ENCODE measurements at regions not wholly inside any gene's neighbourhood (a gene's known extent, or its start where the extent isn't known, plus 50 kb on each side); places are given as distances from the start of the nearest gene placed in this dataset.

- H3K27ac ChIP-seq = peak overlapping the region; percentile 81 to 91 (median 87)
- intact Hi-C loops (cut with DNase I) = loop anchor here (2.0 kb wide), 2 partner anchors 33 to 69 kb away; no protein-coding TSS in a partner anchor
- no peaks in the 10 kb centered on the region for H3K27me3 ChIP-seq
- no peaks in the 10 kb centered on the region for H3K36me3 ChIP-seq
- no peak for DNase-seq
- H3K9me3 ChIP-seq = no peaks in the 10 kb centered on the region
- TF ChIP-seq POLR2AphosphoS5 (IDR thresholded peaks at IDR 0.05) (peak in 3 of 4 donors; percentile 7 to 63 (median 55)), CTCF (IDR thresholded peaks at IDR 0.05) (no peak), EP300 (IDR thresholded peaks at IDR 0.05) (peak in 1 of 4 donors; percentile 14), POLR2A (IDR thresholded peaks at IDR 0.05) (no peak)
- H3K4me3 ChIP-seq = no peak overlapping the region
- peaks cover 0 to 90% (median 86%) of the 10 kb centered on the region in 4 donors for H3K4me1 ChIP-seq
- WGBS, 2 donors = 83 to 84% methylated on average over 13 of the region's 13 CpGs
Observed at GRCh38 chr16:86429663-86430062, 80.7 kb upstream of the FOXF1 start.

GRCh38 chr16:86430814-86431213, 79.5 kb upstream of the FOXF1 start:
- H3K4me1 ChIP-seq = peaks cover 0 to 79% (median 77%) of the 10 kb centered on the region in 4 donors
- no peak overlapping the region for H3K4me3 ChIP-seq
- H3K36me3 ChIP-seq = no peaks in the 10 kb centered on the region
- TF ChIP-seq EP300 (IDR thresholded peaks at IDR 0.05) = no peak
- no peak for TF ChIP-seq POLR2A (IDR thresholded peaks at IDR 0.05)
- no peak for TF ChIP-seq CTCF (IDR thresholded peaks at IDR 0.05)
- TF ChIP-seq POLR2AphosphoS5 (IDR thresholded peaks at IDR 0.05) = peak in 2 of 4 donors; percentile 14 to 50
- intact Hi-C loops (cut with DNase I) = no loop called here
- no peaks in the 10 kb centered on the region for H3K9me3 ChIP-seq
- no peak for DNase-seq
- no peaks in the 10 kb centered on the region for H3K27me3 ChIP-seq
- peak overlapping the region; percentile 81 to 91 (median 87) for H3K27ac ChIP-seq
- WGBS, 2 donors = 74 to 82% methylated on average over 4 of the region's 4 CpGs

- Histone ChIP-seq H3K27me3 (no peaks in the 10 kb centered on the region), H3K4me3 (no peak overlapping the region), H3K9me3 (no peaks in the 10 kb centered on the region), H3K36me3 (no peaks in the 10 kb centered on the region), H3K27ac (peak overlapping the region; percentile 81 to 91 (median 87)), H3K4me1 (peaks cover 0 to 75% (median 71%) of the 10 kb centered on the region in 4 donors)
- no peak for DNase-seq
- 89 to 90% methylated on average over 11 of the region's 11 CpGs for WGBS, 2 donors
- TF ChIP-seq CTCF (IDR thresholded peaks at IDR 0.05) (peak in 1 of 4 experiments; percentile 27), EP300 (IDR thresholded peaks at IDR 0.05) (no peak)
- intact Hi-C loops (cut with DNase I) = no loop called here
Observed at GRCh38 chr16:86431540-86431939, 78.8 kb upstream of the FOXF1 start.

- Histone ChIP-seq H3K9me3 (no peaks in the 10 kb centered on the region), H3K4me3 (peak overlapping the region in 1 of 4 donors; percentile 12), H3K27me3 (no peaks in the 10 kb centered on the region), H3K27ac (peak overlapping the region; percentile 81 to 91 (median 87)), H3K4me1 (peaks cover 0 to 72% (median 67%) of the 10 kb centered on the region in 4 donors), H3K36me3 (no peaks in the 10 kb centered on the region)
- DNase-seq = no peak
- TF ChIP-seq CTCF (IDR thresholded peaks at IDR 0.05) (no peak), EP300 (IDR thresholded peaks at IDR 0.05) (no peak)
- intact Hi-C loops (cut with DNase I) = loop anchor here (2.0 kb wide), 3 partner anchors 25 to 89 kb away; no protein-coding TSS in a partner anchor
- 74 to 77% methylated on average over 16 of the region's 16 CpGs for WGBS, 2 donors
Observed at GRCh38 chr16:86432048-86432447, 78.3 kb upstream of the FOXF1 start.

GRCh38 chr16:86432691-86433090, 77.6 kb upstream of the FOXF1 start:
- peak; percentile 95 for DNase-seq
- Histone ChIP-seq H3K27ac (peak overlapping the region; percentile 81 to 91 (median 87)), H3K9me3 (no peaks in the 10 kb centered on the region), H3K36me3 (no peaks in the 10 kb centered on the region), H3K4me1 (peaks cover 0 to 67% (median 61%) of the 10 kb centered on the region in 4 donors), H3K27me3 (no peaks in the 10 kb centered on the region), H3K4me3 (no peak overlapping the region)
- WGBS, 2 donors = 53 to 57% methylated on average over 15 of the region's 15 CpGs
- intact Hi-C loops (cut with DNase I) = loop anchor here (2.0 kb wide), 3 partner anchors 24 to 90 kb away; no protein-coding TSS in a partner anchor
- TF ChIP-seq EP300 (IDR thresholded peaks at IDR 0.05) (peak; percentile 81 to 97 (median 86)), POLR2AphosphoS5 (IDR thresholded peaks at IDR 0.05) (peak; percentile 74 to 85 (median 76)), POLR2A (IDR thresholded peaks at IDR 0.05) (no peak), CTCF (IDR thresholded peaks at IDR 0.05) (no peak)

Data from sigmoid colon (tissue), 6 donors.